ENCODE measurements at regions not wholly inside any gene's neighbourhood (a gene's known extent, or its start where the extent isn't known, plus 50 kb on each side); places are given as distances from the start of the nearest gene placed in this dataset.

DNA sequence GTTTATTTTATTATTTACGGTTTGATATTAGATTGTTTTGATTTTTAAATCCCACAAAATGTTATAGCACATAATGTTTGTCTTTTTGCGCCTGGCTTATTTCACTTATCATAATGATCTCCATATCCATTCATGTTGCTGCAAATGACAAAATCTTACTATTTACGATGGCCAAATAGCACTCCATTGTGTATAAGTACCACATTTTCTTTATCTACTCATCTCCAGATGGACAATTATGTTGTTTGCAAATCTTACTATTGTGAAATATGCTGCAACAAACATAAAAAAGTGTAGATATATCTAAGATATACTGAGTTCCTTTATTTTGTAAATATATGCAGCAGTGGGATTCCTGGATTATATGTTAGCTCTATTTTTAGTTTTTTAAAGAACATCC is 1568.3 kb downstream of the AMY1C start:
- no peaks in the 10 kb centered on the region for H3K4me1 ChIP-seq (ENCODE audit: insufficient read depth)
- no peak overlapping the region for H3K27ac ChIP-seq (ENCODE audit: low read depth)
- H3K4me3 ChIP-seq (ENCODE audit: low read depth, low read length) = no peak overlapping the region
- no peak for DNase-seq (ENCODE audit: extremely low spot score)
- H3K36me3 ChIP-seq (ENCODE audit: insufficient read depth) = no peaks in the 10 kb centered on the region
- WGBS = 67% methylated on average over 3 of the region's 3 CpGs

DNA sequence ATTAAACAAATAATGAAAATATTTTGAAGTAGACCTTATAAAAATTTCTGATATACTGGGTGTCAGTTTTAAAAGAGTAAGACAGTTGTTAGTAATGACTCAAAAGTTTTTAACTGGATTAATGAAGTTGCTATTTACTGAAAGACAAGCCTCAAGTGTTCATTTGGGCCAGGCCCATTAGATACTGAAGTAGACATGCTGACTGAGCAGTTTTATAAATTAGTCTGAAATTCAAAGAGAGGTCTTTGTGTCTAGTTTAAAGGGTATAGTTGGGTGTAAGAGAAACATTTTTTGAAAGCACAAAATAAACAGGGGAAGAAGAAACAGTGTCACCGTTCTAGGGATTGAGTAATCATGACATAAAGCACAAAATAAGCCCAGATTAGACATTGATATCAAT is 1577.2 kb downstream of the AMY1C start:
- no peak for DNase-seq (ENCODE audit: extremely low spot score)
- no peaks in the 10 kb centered on the region for H3K4me1 ChIP-seq (ENCODE audit: insufficient read depth)
- no peak overlapping the region for H3K4me3 ChIP-seq (ENCODE audit: low read depth, low read length)
- no peaks in the 10 kb centered on the region for H3K36me3 ChIP-seq (ENCODE audit: insufficient read depth)
- WGBS = 44% methylated on average over 1 of the region's 1 CpG
- no peak overlapping the region for H3K27ac ChIP-seq (ENCODE audit: low read depth)

DNA sequence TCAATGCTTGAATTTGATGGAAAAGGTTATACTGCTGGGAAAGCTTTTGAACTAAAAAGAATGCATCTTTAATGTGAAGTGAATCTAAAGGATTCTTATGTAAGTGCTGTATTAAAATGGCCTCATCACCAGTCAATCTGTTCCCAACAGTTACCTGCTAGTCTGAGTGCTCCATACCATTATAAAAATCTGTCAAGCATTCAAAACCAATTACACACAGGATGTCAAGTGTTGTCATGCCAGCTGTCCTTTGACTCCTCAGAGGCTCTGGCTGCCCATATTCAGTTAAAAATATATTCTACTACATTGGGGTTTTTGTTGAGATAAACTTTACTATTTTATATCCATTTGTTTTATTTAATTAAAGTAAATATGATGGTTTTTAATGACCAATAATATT is 1587.7 kb downstream of the AMY1C start:
- Histone ChIP-seq H3K27ac (ENCODE audit: low read depth) (no peak overlapping the region), H3K4me3 (ENCODE audit: low read depth, low read length) (no peak overlapping the region), H3K4me1 (ENCODE audit: insufficient read depth) (no peaks in the 10 kb centered on the region), H3K36me3 (ENCODE audit: insufficient read depth) (no peaks in the 10 kb centered on the region)
- DNase-seq (ENCODE audit: extremely low spot score) = no peak

DNA sequence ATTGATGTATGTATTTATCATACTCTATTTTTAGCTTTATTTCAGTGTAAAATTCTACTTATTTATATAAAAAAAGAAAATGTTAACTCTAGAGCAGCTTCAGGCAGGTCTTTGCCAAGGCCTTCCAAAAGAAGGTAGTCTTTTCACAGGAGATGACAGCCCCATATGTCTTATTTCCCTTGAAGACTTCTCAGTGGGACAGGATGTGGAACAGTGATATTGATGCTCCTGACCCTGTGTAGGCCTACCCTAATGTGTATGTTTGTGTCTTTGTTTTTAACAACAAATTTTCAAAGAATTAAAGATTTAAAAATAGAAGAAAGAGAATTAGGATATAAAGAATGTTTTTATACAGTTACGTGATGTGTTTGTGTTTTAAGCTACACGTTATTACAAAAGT is 1593.6 kb downstream of the AMY1C start:
- WGBS = 93% methylated on average over 2 of the region's 2 CpGs
- DNase-seq (ENCODE audit: extremely low spot score) = no peak
- H3K4me1 ChIP-seq (ENCODE audit: insufficient read depth) = no peaks in the 10 kb centered on the region

DNA sequence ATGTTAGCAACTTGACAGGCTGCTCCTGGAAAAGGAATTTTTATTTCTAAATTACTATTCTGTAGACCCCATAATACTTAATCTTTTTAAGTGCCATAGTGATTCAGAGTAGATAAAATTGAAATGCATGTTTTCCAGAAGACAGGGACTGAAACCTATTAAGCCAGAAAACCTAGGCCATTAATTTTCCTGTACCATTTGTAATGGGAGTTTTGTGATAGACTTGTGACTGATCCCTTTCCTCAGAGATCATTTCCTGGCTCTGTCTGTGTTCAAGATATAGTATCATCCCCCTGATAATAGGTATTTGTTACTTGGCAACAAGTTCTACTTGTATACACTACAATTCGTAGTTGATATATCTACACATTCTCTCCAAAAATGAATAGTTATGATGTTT is 1609.8 kb downstream of the AMY1C start:
- no peak overlapping the region for H3K27ac ChIP-seq (ENCODE audit: low read depth)
- 26% methylated on average over 1 of the region's 1 CpG for WGBS

More for the DNA sequence above, 1593.6 kb downstream of the AMY1C start:
- H3K27ac ChIP-seq (ENCODE audit: low read depth) = no peak overlapping the region
- no peaks in the 10 kb centered on the region for H3K36me3 ChIP-seq (ENCODE audit: insufficient read depth)
- H3K4me3 ChIP-seq (ENCODE audit: low read depth, low read length) = no peak overlapping the region

DNA sequence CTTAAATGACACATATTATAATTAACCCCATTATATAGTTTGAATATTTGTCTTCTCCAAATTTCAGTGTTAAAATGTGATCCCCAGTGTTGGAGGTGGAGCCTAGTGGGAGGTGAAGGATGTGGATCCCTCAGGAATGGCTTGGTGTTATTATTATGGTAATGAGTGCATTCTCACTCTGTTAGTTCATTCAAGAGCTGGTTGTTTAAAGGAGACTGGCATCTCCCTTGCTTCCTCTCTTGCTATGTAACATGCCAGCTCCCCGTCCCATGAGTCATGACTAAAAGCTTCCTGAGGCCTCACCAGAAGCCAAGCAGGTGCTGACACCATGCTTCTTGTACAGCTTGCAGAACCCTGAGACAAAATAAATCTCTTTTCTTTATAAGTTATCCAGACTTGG is 1612.7 kb downstream of the AMY1C start:
- Histone ChIP-seq H3K36me3 (ENCODE audit: insufficient read depth) (no peaks in the 10 kb centered on the region), H3K4me3 (ENCODE audit: low read depth, low read length) (no peak overlapping the region), H3K27ac (ENCODE audit: low read depth) (no peak overlapping the region), H3K4me1 (ENCODE audit: insufficient read depth) (no peaks in the 10 kb centered on the region)
- WGBS = 88% methylated on average over 1 of the region's 1 CpG
- DNase-seq (ENCODE audit: extremely low spot score) = no peak

More for the DNA sequence above, 1609.8 kb downstream of the AMY1C start:
- Histone ChIP-seq H3K4me3 (ENCODE audit: low read depth, low read length) (no peak overlapping the region), H3K4me1 (ENCODE audit: insufficient read depth) (no peaks in the 10 kb centered on the region), H3K36me3 (ENCODE audit: insufficient read depth) (no peaks in the 10 kb centered on the region)
- DNase-seq (ENCODE audit: extremely low spot score) = no peak

DNA sequence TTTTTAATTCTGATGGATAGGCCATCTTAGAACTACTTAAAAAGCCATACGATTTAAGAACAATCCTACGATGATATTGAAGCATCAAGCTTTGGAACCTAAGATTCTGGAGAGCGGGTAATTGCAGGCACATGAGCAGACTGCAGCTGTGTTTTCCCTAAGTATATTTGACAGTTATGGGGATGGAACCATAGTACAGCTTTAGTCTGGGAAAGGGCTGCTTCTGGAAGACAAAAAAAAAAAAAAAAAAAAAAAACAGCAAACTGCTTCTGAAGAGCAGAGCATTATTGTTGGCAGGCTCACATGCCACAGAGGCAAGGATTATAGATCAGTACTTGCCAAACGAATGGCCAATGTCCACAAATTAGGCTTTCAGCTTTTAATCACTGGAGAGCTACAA is 1618.7 kb downstream of the AMY1C start:
- Histone ChIP-seq H3K4me3 (ENCODE audit: low read depth, low read length) (no peak overlapping the region), H3K36me3 (ENCODE audit: insufficient read depth) (no peaks in the 10 kb centered on the region), H3K4me1 (ENCODE audit: insufficient read depth) (no peaks in the 10 kb centered on the region), H3K27ac (ENCODE audit: low read depth) (no peak overlapping the region)
- WGBS = 54% methylated on average over 4 of the region's 4 CpGs
- DNase-seq (ENCODE audit: extremely low spot score) = no peak

DNA sequence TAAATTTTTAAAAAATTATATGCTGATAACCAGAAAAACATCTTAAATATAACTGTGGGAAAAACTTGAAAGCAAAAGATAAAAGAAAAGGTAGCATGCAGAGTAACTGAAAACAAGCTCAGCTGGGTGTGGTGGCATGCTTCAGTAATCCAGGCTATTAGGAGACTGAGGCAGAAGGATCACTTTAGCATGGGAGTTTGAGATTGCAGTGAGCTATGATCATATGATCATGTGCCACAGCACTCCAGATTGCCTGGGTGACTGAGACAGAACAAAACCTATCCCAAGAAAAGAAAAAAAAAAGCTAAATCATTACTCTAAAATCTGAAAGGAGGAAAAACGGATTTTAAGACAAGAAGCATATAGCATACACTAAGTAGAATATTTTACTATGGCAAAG is 1624.0 kb downstream of the AMY1C start:
- Histone ChIP-seq H3K27ac (ENCODE audit: low read depth) (no peak overlapping the region), H3K4me3 (ENCODE audit: low read depth, low read length) (no peak overlapping the region), H3K36me3 (ENCODE audit: insufficient read depth) (no peaks in the 10 kb centered on the region), H3K4me1 (ENCODE audit: insufficient read depth) (no peaks in the 10 kb centered on the region)
- 66% methylated on average over 1 of the region's 1 CpG for WGBS
- DNase-seq (ENCODE audit: extremely low spot score) = no peak

DNA sequence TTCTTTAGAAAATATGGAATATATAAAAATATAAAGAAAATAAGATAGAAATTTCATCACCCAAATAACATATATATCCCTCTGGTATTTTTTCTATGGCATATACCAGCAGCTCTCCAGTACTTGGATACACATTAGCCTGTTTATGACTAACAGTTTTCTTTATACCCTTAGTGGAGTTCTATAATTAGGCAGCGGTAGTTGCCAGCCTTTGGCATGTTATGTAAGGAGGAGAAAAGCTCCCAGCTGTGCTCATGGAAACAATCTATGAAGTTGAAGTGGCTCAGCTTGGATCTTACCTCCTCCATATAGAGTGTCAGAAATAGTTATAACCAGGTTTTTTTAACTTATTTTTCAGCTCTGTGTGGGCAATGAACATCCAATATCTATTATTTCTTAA is 1636.8 kb downstream of the AMY1C start:
- Histone ChIP-seq H3K36me3 (ENCODE audit: insufficient read depth) (no peaks in the 10 kb centered on the region), H3K27ac (ENCODE audit: low read depth) (no peak overlapping the region), H3K4me1 (ENCODE audit: insufficient read depth) (no peaks in the 10 kb centered on the region), H3K4me3 (ENCODE audit: low read depth, low read length) (no peak overlapping the region)
- no peak for DNase-seq (ENCODE audit: extremely low spot score)
- WGBS = 86% methylated on average over 1 of the region's 1 CpG

DNA sequence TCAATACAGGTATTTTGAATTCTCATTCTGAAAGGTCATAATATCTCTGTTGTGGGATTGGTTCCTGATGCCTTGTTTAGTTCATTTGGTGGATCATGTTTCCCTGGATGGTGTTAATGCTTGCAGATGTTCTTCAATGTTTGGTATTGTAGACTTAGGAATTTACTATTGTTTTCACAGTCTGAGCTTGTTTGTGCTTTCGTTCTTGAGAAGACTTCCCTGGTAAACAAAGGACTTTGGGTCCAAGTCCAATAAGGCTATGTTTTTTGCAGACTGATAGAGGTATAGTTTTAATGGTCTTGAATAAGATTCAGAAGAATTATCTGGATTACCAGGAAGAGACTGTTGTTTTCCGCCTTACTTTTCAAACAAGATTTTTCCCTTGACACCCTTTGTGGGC is 1646.3 kb downstream of the AMY1C start:
- no peaks in the 10 kb centered on the region for H3K36me3 ChIP-seq (ENCODE audit: insufficient read depth)
- no peak overlapping the region for H3K27ac ChIP-seq (ENCODE audit: low read depth)
- H3K4me1 ChIP-seq (ENCODE audit: insufficient read depth) = no peaks in the 10 kb centered on the region
- no peak overlapping the region for H3K4me3 ChIP-seq (ENCODE audit: low read depth, low read length)
- DNase-seq (ENCODE audit: extremely low spot score) = no peak
- 67% methylated on average over 2 of the region's 2 CpGs for WGBS

DNA sequence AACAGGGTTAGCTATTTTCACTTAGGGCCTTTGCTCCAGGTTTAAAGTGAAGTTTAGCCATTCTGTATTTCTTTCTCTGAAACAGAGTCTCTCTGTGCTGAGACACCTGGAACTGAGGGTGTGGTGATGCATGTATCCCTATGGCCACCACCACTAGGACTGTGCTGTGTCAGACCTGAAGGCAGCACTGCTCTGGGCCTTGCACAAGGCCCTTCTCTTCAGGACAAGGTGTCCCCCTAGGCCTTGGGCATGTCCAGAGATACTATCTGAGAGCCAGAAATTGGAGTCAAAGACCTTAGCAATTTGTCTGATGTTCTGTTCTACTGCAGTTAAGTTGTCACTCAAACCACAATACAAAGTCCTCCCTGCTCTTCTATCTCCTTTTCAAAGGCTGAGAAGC is 1649.2 kb downstream of the AMY1C start:
- H3K4me3 ChIP-seq (ENCODE audit: low read depth, low read length) = no peak overlapping the region

DNA sequence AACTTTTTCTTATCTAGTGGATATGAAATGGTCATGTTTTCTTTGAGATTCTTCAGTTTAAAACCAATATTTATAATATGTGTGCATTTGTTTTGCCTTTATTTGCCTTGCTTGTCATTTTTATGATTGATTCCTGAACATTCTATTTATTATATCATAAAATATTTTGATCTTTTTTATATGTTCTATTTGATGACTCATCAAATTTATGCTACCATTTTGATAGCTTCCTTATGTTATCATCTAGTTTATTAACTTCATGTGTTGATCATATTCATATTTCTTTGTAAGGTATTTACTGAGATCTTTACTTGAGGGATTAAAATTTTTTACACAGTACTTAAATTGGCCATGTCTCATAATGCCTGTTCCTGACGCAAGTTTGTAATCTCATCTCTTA is 1650.0 kb downstream of the AMY1C start:
- no peak overlapping the region for H3K27ac ChIP-seq (ENCODE audit: low read depth)
- no peaks in the 10 kb centered on the region for H3K36me3 ChIP-seq (ENCODE audit: insufficient read depth)
- DNase-seq (ENCODE audit: extremely low spot score) = no peak
- H3K4me3 ChIP-seq (ENCODE audit: low read depth, low read length) = no peak overlapping the region
- 46% methylated on average over 1 of the region's 1 CpG for WGBS
- H3K4me1 ChIP-seq (ENCODE audit: insufficient read depth) = no peaks in the 10 kb centered on the region

More for the DNA sequence above, 1649.2 kb downstream of the AMY1C start:
- no peak for DNase-seq (ENCODE audit: extremely low spot score)
- Histone ChIP-seq H3K27ac (ENCODE audit: low read depth) (no peak overlapping the region), H3K36me3 (ENCODE audit: insufficient read depth) (no peaks in the 10 kb centered on the region), H3K4me1 (ENCODE audit: insufficient read depth) (no peaks in the 10 kb centered on the region)

DNA sequence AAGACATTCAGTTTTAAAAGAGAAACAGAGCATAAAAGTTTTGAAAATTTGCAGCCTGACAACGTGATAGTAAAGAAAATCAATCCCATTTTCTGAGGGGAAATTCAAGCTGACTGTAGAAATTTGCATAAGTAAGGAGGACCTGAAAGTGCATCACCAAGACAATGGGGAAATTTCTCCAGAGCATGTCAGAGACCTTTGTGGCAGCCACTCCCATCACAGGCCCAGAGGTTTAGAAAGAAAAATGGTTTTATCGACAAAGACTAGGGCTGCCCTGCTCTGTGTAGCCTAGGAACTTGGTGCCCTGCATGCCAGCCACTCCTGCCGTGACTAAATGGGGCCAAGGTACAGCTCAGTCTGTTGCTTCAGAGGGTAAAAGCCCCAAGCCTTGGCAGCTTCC is 1640.2 kb upstream of the PRMT6 start:
- WGBS = 84% methylated on average over 3 of the region's 3 CpGs
- Histone ChIP-seq H3K27ac (ENCODE audit: low read depth) (no peak overlapping the region), H3K4me1 (ENCODE audit: insufficient read depth) (no peaks in the 10 kb centered on the region), H3K4me3 (ENCODE audit: low read depth, low read length) (no peak overlapping the region), H3K36me3 (ENCODE audit: insufficient read depth) (no peaks in the 10 kb centered on the region)
- DNase-seq (ENCODE audit: extremely low spot score) = no peak

DNA sequence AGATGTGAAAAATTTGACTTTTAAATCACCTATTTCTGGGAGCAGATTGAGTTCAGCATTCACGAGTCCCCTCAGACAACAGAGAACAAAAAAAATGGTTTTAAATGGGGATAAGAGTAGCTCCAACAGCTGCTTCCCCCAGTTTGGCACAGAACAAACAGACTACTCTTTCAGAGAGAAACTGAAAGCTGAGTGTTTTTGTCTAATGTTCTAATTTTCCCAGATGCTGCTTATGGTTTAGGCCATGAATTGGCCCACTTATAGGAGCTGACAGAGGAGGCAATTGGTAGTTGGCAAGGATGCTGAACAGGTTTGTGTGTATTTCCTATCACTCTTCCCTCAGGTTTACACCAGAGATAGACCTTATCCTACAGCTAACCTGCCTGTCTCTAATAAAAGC is 1637.4 kb upstream of the PRMT6 start:
- Histone ChIP-seq H3K4me1 (ENCODE audit: insufficient read depth) (no peaks in the 10 kb centered on the region), H3K36me3 (ENCODE audit: insufficient read depth) (no peaks in the 10 kb centered on the region), H3K4me3 (ENCODE audit: low read depth, low read length) (no peak overlapping the region), H3K27ac (ENCODE audit: low read depth) (no peak overlapping the region)
- DNase-seq (ENCODE audit: extremely low spot score) = no peak
- WGBS = 58% methylated on average over 1 of the region's 1 CpG

DNA sequence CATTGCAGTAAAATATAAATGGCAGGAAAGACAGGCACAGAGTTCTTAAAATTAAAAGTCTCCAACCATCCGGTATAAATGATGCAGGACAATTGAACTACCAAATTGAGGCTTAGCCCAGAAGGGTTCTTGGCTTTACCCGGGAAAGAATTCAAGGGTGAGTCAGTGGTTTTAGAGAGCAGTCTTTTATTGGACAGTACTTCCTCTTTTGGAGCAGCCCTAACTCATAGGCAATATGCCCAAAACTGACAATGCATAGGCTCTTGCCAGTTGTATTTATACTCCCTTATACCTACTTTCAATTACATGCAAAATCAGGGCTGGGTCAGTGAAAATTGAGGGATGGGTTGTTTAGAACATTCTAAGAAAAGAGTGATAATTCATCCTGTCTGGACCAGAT is 1628.9 kb upstream of the PRMT6 start:
- WGBS = 29% methylated on average over 2 of the region's 2 CpGs
- no peak overlapping the region for H3K4me3 ChIP-seq (ENCODE audit: low read depth, low read length)
- H3K4me1 ChIP-seq (ENCODE audit: insufficient read depth) = no peaks in the 10 kb centered on the region
- no peak for DNase-seq (ENCODE audit: extremely low spot score)
- H3K27ac ChIP-seq (ENCODE audit: low read depth) = no peak overlapping the region
- no peaks in the 10 kb centered on the region for H3K36me3 ChIP-seq (ENCODE audit: insufficient read depth)

All from urinary bladder (tissue), 3 donors.